Germinal center (tissue), 1 donor: ENCODE measurements at regions not wholly inside any gene's neighbourhood (a gene's known extent, or its start where the extent isn't known, plus 50 kb on each side); places are given as distances from the start of the nearest gene placed in this dataset.

Source experiments
- DNase-seq: peaks from one replicate; pipeline ENCODE4 v3.0.0; 2012; ENCODE audit warnings: mixed read lengths, low spot score

GRCh38 chr10:24119896-24120295 is 89.0 kb upstream of the KIAA1217 start:
- no peak for DNase-seq

GRCh38 chr10:24120646-24121045 is 88.3 kb upstream of the KIAA1217 start:
- no peak for DNase-seq

GRCh38 chr10:24127516-24127915 is 81.4 kb upstream of the KIAA1217 start:
- no peak for DNase-seq

- DNase-seq: no peak
Observed at GRCh38 chr10:24128066-24128730, 80.7 kb upstream of the KIAA1217 start.

- no peak for DNase-seq
Observed at GRCh38 chr10:24132741-24133140, 76.2 kb upstream of the KIAA1217 start.

- DNase-seq: no peak
Observed at GRCh38 chr10:24133835-24134234, 75.1 kb upstream of the KIAA1217 start.

GRCh38 chr10:24136070-24136469 is 72.9 kb upstream of the KIAA1217 start:
- DNase-seq: no peak

- DNase-seq: no peak
Observed at GRCh38 chr10:24147321-24147720, 61.6 kb upstream of the KIAA1217 start.

- no peak for DNase-seq
Observed at GRCh38 chr10:24149640-24150039, 59.3 kb upstream of the KIAA1217 start.

GRCh38 chr10:24150853-24151252 is 58.1 kb upstream of the KIAA1217 start:
- no peak for DNase-seq

- no peak for DNase-seq
Observed at GRCh38 chr10:24152270-24152669, 56.7 kb upstream of the KIAA1217 start.

GRCh38 chr10:24153031-24153430 is 55.9 kb upstream of the KIAA1217 start:
- no peak for DNase-seq

- no peak for DNase-seq
Observed at GRCh38 chr10:24153537-24153936, 55.4 kb upstream of the KIAA1217 start.

GRCh38 chr10:24156686-24157085 is 52.3 kb upstream of the KIAA1217 start:
- DNase-seq: no peak

GRCh38 chr10:24157567-24157966 is 51.4 kb upstream of the KIAA1217 start:
- no peak for DNase-seq
